NB4 (cell line): ENCODE measurements at regions not wholly inside any gene's neighbourhood (a gene's known extent, or its start where the extent isn't known, plus 50 kb on each side); places are given as distances from the start of the nearest gene placed in this dataset.

Experiments
- MAX ChIP-seq: IDR thresholded peaks from 2 replicates; pipeline ENCODE4 v1.6.1; 2011; ENCODE audit warnings: low read depth, low read length
- POLR2A ChIP-seq: IDR thresholded peaks from 2 replicates; pipeline ENCODE4 v1.6.1; 2011; ENCODE audit warnings: mild to moderate bottlenecking; ENCODE audit not compliant: insufficient read length; ENCODE audit errors: extremely low read depth
- TF ChIP-seq, protein P1 (sequence below): IDR thresholded peaks from one replicate; pipeline ENCODE4 v1.5.1; 2012; ENCODE audit warnings: low read depth, low read length

GRCh38 chr6:99104218-99104617, 156.5 kb upstream of the FBXL4 start:
- TF ChIP-seq, protein P1, sequence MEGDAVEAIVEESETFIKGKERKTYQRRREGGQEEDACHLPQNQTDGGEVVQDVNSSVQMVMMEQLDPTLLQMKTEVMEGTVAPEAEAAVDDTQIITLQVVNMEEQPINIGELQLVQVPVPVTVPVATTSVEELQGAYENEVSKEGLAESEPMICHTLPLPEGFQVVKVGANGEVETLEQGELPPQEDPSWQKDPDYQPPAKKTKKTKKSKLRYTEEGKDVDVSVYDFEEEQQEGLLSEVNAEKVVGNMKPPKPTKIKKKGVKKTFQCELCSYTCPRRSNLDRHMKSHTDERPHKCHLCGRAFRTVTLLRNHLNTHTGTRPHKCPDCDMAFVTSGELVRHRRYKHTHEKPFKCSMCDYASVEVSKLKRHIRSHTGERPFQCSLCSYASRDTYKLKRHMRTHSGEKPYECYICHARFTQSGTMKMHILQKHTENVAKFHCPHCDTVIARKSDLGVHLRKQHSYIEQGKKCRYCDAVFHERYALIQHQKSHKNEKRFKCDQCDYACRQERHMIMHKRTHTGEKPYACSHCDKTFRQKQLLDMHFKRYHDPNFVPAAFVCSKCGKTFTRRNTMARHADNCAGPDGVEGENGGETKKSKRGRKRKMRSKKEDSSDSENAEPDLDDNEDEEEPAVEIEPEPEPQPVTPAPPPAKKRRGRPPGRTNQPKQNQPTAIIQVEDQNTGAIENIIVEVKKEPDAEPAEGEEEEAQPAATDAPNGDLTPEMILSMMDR = no peak
- TF ChIP-seq MAX (no peak), POLR2A (no peak)
